Skeletal muscle satellite cell (primary cell): ENCODE measurements at regions not wholly inside any gene's neighbourhood (a gene's known extent, or its start where the extent isn't known, plus 50 kb on each side); places are given as distances from the start of the nearest gene placed in this dataset.
"Not testable (repeated sequence)": the region's sequence is repeated elsewhere in the genome, so short reads cannot be mapped to it uniquely, and the experiment has no call there.

Experiments
- H3K27me3 ChIP-seq: 2 replicates; pipeline ENCODE4 v1.7.0; 2013; ENCODE audit warnings: low read length; ENCODE audit not compliant: control insufficient read depth, insufficient read depth
- H3K36me3 ChIP-seq: 2 replicates; pipeline ENCODE4 v1.7.0; 2013; ENCODE audit warnings: mild to moderate bottlenecking, control low read depth, low read length; ENCODE audit not compliant: insufficient read depth
- H3K4me1 ChIP-seq: 2 replicates; pipeline ENCODE4 v1.7.0; 2013; ENCODE audit warnings: low read length; ENCODE audit not compliant: control insufficient read depth, insufficient read depth
- H3K4me2 ChIP-seq: 2 replicates; pipeline ENCODE4 v1.7.0; 2013; ENCODE audit warnings: mild to moderate bottlenecking, low read length
- H3K4me3 ChIP-seq: 2 replicates; pipeline ENCODE4 v1.7.0; 2013; ENCODE audit warnings: low read length
- H3K9ac ChIP-seq: 2 replicates; pipeline ENCODE4 v1.7.0; 2013; ENCODE audit warnings: mild to moderate bottlenecking, low read depth, low read length, moderate library complexity
- H3K9me3 ChIP-seq: replicated peaks from 2 replicates; pipeline ENCODE4 v1.7.0; 2013; ENCODE audit warnings: mild to moderate bottlenecking, control low read depth, low read length

DNA sequence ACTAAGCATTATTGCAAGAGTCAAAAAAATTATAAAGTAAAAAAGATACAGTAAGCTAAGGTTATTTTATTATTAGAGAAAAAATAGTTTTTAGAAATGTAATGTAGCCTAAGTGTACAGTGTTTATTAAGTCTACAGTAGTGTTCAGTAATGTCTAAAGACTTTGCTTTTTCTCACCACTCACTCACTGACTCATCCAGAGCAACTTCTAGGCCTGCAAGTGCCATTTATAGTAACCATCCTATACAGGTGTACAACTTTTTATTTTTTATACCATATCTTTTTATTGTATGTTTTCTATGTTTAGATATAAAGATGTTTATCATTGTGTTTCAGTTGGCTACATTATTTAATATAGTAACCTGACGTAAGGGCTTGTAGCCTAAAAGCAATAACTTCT is 661.5 kb upstream of the TPTE start:
- H3K27me3 ChIP-seq, H3K4me3 ChIP-seq, H3K9ac ChIP-seq, H3K9me3 ChIP-seq, H3K36me3 ChIP-seq, H3K4me2 ChIP-seq, H3K4me1 ChIP-seq: not testable (repeated sequence)

DNA sequence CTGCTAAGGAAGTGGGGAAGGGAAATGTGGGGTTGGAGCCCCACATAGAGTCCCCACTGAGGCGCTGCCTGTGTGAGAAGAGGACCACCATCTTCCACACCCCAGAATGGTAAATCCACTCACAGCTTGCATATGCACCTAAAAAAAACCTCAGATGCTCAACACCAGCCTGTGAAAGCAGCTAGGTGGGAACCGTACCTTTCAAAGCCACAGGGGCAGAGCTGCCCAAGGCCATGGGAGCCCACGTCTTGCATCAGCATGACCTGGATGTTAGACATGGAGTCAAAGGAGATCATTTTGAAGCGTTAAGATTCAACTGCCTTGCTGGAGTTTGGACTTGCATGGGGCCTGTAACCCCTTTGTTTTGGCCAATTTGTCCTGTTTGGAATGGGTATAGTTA is 658.9 kb upstream of the TPTE start:
- H3K4me1 ChIP-seq, H3K27me3 ChIP-seq, H3K9ac ChIP-seq, H3K36me3 ChIP-seq, H3K4me2 ChIP-seq, H3K4me3 ChIP-seq: not testable (repeated sequence)
- H3K9me3 ChIP-seq: peaks cover 12% of the 10 kb centered on the region

DNA sequence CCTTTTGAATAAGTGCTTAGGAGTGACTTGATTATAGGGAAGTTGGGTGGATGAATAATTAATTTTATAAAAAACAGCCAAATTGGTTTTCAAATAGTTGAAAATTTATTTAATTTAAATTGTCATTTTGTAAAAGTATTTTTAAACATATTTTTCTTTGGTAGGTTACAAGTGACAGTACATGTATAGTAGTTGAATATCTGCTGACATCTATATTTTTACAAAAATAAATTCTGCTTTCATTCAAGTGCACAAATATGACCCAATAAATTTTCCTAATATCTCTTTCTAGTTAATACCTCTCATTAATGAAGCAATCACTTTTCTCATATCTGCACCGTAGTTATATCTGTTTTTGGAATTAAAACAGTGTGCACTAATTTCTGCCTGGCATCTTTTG is 653.6 kb upstream of the TPTE start:
- H3K9me3 ChIP-seq: not testable (repeated sequence)

DNA sequence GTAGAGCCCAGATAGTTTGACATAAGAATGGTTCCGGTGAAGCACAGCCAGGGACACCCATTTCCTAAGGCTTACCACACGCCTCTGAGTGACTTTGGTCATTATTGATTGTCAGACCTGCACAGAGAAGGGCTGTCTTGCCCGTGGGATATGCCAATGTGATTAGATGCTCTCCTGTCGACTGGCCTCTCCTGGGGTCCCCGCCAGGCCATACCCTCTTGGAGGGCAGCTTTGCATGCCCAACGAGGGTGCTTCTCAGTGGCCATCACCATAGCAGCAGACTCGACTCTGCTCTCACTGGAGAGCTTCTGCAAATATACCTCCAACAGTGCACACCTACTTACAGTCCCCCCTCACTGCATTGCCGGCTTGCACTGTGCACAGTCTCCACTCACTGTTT is 648.3 kb upstream of the TPTE start:
- not testable (repeated sequence) for H3K36me3 ChIP-seq, H3K27me3 ChIP-seq, H3K4me1 ChIP-seq, H3K9me3 ChIP-seq, H3K9ac ChIP-seq, H3K4me3 ChIP-seq, H3K4me2 ChIP-seq

More for the DNA sequence above, 653.6 kb upstream of the TPTE start:
- H3K9ac ChIP-seq, H3K36me3 ChIP-seq, H3K27me3 ChIP-seq, H3K4me2 ChIP-seq, H3K4me3 ChIP-seq, H3K4me1 ChIP-seq: not testable (repeated sequence)

DNA sequence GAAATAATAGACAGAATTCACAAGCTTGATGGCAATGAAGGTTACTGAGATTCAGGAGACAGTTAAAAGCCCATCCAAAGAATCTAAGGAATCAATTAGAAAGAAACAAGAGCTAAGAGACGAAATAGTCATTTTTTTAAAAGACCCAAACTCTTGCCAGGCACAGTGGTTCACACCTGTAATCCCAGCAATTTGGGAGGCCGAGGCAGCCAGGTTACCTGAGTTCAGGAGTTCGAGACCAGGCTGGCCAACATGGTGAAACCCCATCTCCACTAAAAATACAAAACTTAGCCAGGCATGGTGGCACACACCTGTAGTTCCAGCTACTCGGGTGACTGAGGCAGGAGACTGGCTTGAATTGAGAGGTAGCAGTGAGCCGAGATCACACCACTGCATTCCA is 647.2 kb upstream of the TPTE start:
- H3K4me1 ChIP-seq, H3K9me3 ChIP-seq, H3K27me3 ChIP-seq, H3K4me3 ChIP-seq, H3K4me2 ChIP-seq, H3K9ac ChIP-seq, H3K36me3 ChIP-seq: not testable (repeated sequence)

DNA sequence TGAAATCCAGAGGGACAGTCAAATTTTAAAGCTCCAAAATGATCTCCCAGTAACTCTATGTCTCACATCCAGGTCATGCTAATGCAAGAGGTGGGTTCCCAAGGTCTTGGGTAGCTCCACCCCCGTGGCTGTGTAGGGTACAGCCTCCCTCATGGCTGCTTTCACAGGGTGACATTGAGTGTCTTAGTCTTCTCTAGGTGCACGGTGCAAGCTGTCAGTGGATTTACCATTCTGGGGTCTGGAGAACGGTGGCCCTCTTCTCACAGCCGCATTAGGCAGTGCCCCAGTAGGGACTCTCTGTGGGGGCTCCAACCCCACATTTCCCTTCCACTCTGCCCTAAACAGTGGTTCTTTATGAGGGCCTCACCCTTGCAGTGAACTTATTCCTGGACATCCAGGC is 640.0 kb upstream of the TPTE start:
- H3K4me3 ChIP-seq, H3K4me1 ChIP-seq, H3K36me3 ChIP-seq, H3K27me3 ChIP-seq, H3K9ac ChIP-seq, H3K4me2 ChIP-seq: not testable (repeated sequence)
- peaks cover 11% of the 10 kb centered on the region for H3K9me3 ChIP-seq

DNA sequence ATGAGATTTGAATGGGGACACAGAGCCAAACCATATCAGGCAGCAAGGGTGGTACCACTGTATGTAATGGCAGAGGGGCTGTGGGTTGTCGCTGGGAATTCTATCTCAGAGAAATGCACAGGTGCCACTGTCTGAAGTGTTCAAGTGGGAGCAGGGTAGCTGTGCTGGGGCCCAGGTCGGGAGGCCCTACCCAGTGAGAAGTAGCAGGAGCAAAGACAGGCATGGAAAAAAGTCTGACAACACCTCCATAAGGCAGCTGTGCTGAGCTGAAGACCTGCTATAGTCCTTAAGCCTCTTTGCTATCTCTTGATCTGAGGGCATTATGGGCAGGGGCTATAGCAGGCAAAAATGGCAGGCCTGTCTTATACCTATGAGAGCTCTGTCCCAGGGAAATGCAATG is 638.3 kb upstream of the TPTE start:
- H3K9ac ChIP-seq, H3K36me3 ChIP-seq, H3K4me3 ChIP-seq, H3K4me2 ChIP-seq, H3K27me3 ChIP-seq, H3K4me1 ChIP-seq: not testable (repeated sequence)
- H3K9me3 ChIP-seq: peaks cover 11% of the 10 kb centered on the region

DNA sequence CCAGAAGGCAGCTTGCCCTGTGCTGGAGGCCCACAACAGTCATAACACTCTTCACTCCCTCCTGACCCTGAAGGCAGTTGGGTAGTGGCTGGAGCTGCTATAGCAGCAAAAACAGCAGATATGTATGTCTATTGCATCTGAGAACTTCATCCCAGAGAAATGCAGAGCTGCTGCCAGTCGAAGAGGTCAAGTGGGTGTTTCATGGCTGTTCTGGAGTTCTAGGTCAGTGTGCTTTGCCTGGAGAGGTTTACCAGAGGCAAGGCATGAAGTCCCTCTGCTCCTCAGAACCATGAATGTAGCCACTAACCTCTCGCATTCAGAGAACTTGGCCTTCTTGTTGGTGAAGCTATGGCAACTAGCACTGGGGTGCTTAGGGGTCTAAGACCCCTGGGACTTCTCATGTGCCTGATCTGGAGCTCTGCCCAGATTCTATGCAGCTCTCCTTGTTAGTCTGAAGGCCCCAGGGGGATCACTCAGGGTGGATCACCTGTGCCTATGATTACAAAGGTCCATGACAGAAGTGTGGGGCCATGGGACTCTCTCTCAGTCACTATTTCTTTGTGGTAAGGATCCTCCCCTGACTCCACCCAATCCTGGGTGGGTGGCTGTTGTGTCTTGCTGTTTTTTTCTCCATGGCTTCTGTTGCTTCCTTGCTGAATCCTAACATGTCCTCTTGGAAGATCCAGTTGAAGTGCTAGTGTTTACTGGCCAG is 637.7 kb upstream of the TPTE start:
- H3K4me1 ChIP-seq, H3K4me2 ChIP-seq, H3K9ac ChIP-seq, H3K27me3 ChIP-seq, H3K4me3 ChIP-seq, H3K36me3 ChIP-seq: not testable (repeated sequence)
- H3K9me3 ChIP-seq: peaks cover 11% of the 10 kb centered on the region

DNA sequence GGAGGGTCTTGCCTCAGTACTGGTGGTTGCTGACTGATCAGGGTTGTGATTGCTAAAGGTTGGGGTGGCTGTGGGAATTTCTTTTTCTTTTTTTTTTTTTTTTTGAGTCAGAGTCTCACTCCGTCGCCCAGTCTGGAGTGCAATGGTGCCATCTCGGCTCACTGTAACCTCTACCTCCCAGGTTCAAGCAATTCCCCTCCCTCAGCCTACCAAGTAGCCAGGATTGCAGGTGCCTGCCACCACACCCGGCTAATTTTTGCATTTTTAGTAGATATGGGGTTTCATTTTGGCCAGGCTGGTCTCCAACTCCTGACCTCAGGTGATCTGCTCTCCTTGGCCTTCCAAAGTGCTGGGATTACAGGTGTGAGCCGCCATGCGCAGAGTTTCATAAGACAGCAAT is 632.9 kb upstream of the TPTE start:
- H3K4me2 ChIP-seq, H3K27me3 ChIP-seq, H3K36me3 ChIP-seq, H3K4me3 ChIP-seq, H3K9ac ChIP-seq, H3K9me3 ChIP-seq, H3K4me1 ChIP-seq: not testable (repeated sequence)

DNA sequence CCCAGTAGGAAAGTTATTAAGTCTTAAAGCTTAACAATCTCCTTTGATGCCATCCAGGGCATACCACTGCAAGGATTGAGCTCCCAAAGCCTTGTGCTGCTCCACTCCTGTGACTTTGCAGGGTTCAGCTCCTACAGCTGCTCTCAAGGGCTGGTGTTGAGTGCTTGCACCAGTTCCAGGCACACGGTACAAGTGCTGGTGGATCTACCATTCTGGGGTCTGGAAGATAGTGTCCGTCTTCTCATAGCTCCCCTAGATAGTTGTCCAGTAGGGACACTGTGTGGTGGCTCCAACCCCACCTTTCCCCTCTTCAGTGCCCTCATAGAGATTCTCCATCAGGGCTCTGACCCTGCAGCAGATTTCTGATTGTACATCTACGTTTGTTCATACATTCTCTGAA is 617.8 kb upstream of the TPTE start:
- not testable (repeated sequence) for H3K36me3 ChIP-seq, H3K4me2 ChIP-seq, H3K27me3 ChIP-seq, H3K4me3 ChIP-seq, H3K4me1 ChIP-seq, H3K9ac ChIP-seq
- H3K9me3 ChIP-seq: peaks cover 11% of the 10 kb centered on the region

DNA sequence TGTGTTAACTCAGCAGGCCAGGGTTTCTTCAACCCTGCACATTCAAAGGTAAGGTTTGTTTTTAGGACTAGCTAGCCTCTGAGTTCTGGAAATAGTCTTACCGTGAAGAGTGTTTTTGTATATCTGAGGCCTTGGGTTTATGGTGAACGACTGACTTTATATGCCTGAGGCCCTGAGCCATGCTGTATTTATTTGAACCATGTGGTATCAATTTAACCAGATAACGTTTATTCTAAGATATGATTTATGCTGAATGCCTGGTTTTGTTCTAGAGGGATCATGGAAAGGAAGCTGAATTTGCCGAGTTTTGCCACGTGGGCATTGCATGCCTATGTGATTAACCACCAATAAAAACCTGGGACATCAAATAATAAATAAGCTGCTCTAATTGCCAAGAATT is 607.2 kb upstream of the TPTE start:
- H3K4me1 ChIP-seq, H3K27me3 ChIP-seq, H3K9ac ChIP-seq, H3K36me3 ChIP-seq, H3K4me2 ChIP-seq, H3K9me3 ChIP-seq, H3K4me3 ChIP-seq: not testable (repeated sequence)

DNA sequence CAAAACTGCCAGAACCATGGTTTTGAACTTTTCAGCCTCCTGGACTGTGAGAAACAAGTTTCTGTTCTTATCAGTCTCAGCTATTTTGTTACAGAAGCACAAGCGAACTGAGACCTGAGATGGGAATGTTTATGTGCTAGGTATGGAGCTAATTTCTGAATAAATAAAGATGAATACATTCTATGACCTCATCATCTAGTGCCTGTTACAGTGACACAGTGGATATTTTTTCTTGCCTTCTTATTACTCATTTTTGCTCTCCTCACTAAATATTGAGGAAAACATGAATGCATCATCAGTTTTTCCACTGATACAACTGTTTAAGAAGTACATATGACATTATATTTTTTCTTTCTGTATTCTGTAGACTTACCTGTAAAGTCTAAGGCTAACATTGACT is 601.9 kb upstream of the TPTE start:
- H3K4me3 ChIP-seq, H3K9me3 ChIP-seq, H3K36me3 ChIP-seq, H3K27me3 ChIP-seq, H3K4me1 ChIP-seq, H3K9ac ChIP-seq, H3K4me2 ChIP-seq: not testable (repeated sequence)
